ENCODE measurements at regions not wholly inside any gene's neighbourhood (a gene's known extent, or its start where the extent isn't known, plus 50 kb on each side); places are given as distances from the start of the nearest gene placed in this dataset.
"Not testable (repeated sequence)": the region's sequence is repeated elsewhere in the genome, so short reads cannot be mapped to it uniquely, and the experiment has no call there.

DNA sequence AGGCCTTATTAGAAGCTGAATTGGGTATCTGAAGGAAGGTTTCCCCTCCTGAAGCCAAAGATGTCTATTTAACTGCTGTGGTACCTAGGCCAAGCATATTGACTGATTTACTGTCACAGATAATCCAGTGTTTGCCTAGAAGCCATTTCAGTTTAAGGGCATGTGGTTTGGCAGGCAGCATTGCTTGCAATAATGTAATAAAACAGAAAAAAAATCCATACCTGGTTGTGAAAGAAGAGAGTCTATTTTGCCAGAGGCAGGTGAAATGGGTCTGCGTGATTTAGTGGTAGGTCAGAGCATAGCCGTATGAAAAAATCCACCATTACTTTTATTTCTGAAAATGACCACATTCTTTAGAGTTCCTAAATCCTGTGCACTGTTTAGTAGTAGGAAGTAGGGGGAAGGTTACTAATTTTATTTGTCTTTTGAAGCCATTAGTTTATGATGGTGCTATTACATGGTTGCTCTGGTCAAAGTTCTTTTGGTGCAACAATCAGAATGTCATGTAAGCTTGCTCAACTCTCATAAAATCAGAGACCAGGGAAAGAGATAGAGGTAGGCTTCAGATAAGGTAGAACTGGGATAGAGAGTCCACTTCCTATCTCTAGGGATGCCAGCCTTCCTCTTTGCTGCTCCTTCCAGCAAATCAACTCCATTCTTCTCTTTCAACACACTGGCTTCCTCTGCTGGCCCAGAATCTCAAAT, 343.4 kb downstream of the GPD2 start:
- DNase-seq: no peak

DNA sequence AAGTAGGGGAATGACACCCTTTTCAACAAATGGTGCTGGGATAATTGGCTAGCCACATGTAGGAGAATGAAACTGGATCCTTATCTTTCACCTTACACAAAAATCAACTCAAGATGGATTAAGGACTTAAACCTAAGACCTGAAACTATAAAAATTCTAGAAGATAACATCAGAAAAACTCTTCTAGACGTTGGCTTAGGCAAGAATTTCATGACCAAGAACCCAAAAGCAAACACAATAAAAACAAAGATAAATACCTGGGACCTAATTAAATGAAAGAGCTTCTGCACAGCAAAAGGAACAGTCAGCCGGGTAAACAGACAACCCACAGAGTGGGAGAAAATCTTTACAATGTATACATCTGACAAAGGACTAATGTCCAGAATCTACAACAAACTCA, 345.5 kb downstream of the GPD2 start:
- not testable (repeated sequence) for DNase-seq

DNA sequence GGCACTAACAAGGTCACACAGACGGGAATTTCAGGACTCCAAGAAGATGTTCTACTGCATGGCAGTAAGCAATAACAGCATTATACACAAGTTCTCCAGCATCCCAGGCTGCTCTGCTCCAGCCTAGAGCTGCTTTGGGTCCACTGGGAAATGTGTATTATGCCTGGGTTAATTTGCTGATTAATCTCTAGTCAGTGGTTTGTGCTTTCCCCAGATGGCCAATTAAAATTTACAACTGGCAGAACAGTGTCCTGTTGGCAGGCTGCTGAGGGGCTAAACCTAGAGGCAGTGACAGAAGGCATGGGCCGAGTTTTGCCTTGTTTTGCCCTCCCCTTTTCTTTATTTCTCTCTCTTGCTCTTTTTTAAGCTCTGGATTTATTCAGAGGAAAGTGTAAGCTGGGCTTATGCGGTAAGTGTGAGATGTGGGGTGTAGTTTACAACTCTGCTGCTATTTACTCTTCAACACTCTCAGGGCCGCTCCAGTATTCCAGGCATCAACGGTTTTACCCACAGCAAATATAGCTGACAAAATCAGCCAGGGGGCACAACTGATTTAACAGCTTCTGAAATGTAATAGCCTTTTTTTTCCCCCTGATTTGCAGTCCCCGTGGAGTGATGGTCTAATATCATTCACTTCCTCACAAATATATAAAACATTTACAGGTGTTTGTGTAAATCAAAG, 348.0 kb downstream of the GPD2 start:
- DNase-seq: no peak

DNA sequence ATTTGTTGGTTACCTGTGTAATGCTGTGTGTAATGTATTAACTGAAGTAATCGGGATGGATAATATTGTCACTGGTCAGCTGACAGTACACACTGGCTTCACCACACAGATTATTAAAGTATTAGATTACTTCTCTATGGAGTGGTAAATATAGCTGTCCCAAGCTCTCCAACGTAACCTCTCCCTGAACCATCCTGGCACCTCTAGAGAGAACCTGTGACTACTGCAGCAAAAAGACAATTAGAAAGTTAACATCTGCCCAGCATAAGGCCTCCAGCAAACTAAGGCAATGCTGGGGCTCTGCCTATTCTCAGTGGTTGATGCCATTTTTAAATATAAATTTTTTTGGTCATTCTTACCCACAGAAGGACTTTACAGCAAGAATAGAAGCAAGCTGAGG, 351.3 kb downstream of the GPD2 start:
- DNase-seq: no peak

DNA sequence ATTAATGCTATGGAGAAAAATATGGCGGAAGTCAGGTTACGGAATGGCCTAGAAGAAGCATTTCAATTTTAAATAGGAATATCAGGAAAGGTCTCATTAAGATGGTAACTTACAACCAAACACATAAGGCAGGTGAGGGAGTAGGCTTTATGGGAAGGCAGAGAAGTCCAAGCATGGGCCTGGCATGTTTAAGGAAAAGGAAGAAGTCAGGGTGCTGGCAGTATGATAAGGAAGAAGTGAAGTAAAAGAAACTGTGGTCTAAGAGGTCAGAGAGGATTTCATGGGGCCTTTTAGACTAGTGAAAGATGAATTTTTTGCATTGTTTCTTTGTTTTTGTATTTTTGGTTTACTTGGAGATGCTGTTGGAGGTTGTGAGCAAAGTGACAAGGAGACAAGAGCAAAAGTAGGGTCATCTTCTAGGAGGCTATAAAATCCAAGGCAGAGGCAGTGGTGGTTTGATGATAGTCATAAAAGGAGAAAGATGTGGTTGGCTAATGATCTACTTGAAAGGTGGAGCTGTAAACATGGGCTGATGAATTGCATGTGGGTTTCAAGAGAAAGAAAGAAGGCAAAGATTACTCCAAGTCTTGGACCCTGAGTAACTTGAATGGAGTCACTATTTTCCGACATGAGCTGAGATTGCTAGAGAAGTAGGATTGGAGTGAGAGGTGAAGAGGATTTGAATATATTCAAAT, 354.3 kb downstream of the GPD2 start:
- no peak for DNase-seq

GRCh38 chr2:156792242-156792840, 356.2 kb downstream of the GPD2 start:
- DNase-seq: no peak

DNA sequence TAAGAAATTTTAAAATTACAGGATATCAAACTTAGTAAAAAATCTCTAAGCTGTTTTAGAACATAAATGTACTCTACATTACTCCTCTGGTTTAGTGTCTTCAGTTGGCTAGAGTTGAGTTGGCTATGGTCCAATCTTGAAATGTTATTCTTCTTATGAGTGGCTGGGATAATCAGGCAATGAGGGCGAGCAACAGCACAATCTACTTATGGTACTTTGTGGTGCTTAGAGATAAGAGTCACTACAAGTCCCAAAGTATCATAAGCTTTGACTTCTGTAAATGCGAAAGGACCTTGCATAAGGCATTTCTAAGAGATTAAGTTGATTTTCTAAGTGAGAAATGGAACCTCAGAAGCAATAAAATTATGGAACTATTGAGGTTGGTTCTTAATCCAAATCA, 361.7 kb downstream of the GPD2 start:
- DNase-seq: no peak

DNA sequence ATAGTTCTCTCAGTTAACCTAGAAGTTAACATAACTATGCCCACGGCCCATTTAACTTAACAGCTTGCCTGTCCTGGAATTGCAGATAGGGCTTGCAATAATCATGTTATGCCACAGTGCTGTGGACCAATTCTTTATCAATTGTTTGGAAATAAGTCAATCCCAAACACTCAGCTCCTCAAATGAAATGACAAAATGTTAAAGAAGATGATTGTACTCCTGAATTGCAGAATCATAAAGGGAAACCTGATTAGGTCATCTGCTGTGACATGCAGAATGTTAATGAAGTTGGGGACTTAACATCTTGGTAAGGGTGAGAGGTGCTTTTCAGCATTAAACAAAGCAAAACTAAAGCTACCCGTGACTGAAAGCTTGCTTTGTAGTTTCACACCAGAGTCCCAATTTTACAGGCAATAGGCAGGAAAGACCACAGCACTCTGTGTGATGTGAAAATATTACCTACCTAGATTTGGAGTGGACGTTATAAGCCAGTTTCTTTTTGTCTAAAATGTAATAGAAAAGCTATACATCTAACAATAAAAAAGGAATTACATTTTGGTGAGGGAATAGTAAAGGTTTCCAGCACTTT, 364.0 kb downstream of the GPD2 start:
- no peak for DNase-seq

DNA sequence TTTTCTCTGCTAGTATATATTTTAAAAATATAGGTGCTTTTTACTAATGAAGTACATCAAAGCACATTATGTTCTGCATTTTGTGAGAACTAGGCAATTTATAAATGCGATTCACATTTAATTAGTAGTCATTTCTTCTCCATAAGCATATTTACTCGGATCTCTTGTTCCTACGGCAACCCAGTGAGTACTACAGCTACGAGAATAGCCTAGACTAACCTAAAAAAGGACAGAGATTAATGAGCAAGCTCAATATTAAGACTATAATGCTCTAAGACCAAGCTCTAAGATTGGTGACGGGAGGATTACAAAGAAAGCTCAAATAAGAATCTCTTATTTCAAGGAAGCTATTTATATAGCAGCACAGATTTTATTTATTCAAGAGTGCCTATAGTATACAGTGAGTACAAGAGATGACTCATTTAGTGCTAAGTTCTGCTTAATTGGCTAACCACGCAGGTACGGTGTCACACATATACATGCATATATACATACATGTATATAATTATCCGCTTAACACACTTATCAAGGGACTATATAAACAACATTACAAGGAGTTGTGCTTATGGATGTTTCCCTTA, 364.7 kb downstream of the GPD2 start:
- no peak for DNase-seq

DNA sequence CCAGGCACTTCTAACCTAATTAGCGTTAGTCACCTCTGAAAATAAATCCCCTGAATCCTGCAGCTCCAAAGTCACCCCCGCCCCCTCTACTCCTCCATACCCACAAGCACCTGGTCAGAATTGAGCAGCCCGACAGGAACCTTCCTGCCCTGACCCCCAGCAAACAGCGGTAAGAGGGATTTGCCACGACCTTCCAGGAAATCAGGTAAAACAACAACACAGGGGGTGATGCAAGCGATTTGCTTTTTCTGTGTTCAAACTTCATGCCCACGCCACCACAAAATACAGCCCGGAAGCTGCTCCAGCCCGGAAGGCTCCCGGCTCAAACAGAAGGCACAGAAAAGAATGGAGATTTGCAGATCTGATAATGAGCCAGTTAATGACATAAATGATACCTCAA, 367.1 kb downstream of the GPD2 start:
- no peak for DNase-seq

DNA sequence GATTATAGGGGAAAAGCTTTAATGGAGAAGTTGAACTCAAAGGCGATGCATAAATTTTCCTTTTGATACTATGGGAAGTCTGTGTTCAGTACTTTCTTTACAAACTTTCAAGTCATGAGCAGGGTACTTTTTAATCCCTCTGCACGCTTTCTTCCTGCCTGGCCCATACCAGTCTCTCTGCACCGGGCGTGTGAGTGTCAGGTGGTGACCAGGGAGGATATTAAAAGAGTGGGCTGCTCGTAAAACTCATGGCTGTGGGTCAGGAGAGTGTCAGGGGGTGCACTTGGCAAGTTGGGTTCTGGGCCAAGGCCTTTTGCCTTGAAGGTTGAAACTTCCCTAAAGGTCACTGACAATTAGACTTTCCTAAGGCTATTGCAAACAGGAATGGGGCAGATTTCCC, 367.8 kb downstream of the GPD2 start:
- DNase-seq: no peak

- DNase-seq: no peak
Observed at GRCh38 chr2:156810094-156810493, 373.9 kb downstream of the GPD2 start.

DNA sequence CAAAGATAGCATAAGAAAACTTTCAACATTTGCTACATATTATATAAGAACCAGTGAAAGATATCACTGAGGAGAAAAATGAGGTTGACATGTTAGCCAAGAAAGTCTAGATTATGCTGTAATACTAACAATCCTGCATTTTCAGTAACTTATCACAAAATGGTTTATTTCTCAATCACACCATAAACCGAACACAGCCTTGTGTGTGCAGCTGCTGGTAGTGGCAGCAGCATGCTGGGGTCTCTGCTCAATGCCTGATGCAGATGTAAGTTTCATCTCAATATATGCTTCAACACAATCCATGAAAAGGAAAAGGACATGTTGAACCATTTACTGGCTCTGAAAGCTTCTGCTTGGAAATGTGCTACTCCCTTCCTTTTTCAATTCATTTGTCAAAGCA, 376.3 kb downstream of the GPD2 start:
- DNase-seq: no peak

- DNase-seq: no peak
Observed at GRCh38 chr2:156817430-156817829, 381.3 kb downstream of the GPD2 start.

GRCh38 chr2:156818221-156818620, 382.0 kb downstream of the GPD2 start:
- no peak for DNase-seq

- DNase-seq: no peak
Observed at GRCh38 chr2:156818944-156819343, 382.8 kb downstream of the GPD2 start.

- no peak for DNase-seq
Observed at GRCh38 chr2:156826341-156826933, 390.3 kb downstream of the GPD2 start.

DNA sequence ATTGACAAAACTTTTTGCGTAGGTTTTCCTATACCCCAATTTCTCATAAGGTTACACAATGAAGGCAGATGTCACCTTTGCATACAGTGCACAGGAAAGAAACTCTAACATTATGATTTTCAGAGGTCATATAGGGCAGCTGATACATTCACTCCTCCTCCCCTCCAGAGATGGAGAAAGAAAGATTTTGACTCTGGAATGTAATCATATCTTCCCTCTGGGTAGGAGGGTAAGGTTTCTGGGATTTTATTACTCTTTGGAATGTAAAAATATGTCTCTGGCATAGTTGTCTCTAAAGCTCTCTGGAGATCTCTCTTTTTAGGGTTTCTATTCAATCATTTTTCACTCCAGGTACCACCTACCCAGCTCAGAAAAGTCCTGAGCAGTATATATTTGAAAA, 398.3 kb downstream of the GPD2 start:
- DNase-seq: no peak

DNA sequence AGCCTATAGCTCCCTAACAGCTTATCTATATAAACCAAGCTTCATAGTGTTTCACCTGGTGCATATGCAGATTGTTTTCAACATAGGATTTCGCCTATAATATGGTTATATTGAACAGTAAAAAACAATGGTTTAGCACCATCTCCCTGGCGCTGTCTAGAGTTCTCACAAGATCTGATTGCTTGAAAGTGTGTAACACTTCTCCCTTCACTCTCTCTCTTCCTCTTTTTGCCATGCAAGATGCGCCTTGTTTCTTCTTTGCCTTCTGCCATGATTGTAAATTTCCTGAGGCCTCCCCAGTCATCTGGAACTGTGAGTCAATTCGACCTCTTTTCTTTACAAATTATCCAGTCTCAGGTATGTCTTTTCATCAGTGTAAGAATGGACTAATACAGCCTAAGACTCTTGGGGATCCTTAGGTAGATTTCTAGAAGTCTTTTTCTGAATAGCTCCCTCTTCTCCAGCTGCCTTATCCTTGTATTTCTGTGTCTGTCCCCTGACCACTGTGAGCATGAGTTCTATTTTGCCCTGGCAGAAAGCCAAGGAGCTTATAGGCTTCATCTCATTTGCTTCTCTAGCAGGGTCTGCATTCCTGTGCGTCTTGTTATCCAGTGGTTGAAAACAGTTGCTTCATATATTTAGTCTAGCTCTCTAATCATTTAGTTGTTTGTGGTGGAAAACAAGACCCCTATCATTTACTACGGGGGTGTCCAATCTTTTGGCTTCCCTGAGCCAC, 401.6 kb downstream of the GPD2 start:
- no peak for DNase-seq

DNA sequence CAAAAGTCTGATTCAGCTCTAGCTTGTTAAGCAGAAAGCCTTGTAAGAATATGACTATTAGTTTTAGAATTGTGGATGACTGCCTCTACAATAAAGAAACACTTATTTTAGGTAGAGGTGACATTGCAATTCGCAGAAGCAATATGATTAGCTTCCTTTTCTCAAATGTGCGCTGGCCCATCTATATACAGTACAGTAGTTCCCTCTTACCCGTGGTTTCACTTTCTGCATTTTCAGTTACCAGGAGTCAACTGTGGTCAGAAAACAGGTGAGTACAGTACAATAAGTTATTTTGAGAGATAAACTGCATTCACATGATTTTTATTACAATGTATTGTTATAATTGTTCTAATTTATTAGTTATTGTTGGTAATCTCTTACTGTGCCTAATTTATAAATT, 405.1 kb downstream of the GPD2 start:
- no peak for DNase-seq

DNA sequence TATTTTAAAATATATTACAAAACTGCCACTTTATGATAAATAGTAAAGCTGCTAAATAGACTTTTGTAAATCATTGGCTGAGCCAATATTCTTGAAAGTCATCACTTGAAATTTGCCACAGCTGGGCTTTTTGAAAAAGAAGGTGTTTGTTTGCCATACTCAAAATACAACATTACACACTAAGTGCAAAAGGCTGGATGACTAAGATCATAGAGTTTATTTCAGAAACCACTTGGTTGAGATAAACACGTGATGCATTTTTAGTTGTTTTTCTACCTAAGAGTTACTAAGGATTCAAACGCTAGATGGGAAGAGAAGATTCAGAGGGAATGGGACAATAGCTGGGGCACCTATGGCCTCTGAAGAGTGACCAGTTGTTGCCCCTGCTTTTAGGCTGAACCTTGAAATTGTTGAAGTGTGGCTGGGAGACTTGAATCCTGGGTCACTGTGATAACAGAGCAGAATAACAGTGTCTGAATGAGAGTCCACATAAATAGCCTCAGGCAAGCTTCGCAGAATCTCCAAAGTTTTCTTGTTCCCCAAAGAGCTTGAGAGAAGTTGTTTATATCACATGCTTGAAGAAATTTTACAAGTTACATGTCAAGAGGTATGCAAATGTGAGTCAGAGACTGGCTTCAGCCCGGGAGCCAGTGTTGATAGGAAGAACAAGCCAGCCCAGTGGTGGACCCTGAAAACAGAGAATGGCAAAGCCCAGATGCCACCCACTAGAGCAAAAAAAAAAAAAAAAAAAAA, 409.8 kb downstream of the GPD2 start:
- no peak for DNase-seq
